GM10266 (cell line): ENCODE measurements at regions not wholly inside any gene's neighbourhood (a gene's known extent, or its start where the extent isn't known, plus 50 kb on each side); places are given as distances from the start of the nearest gene placed in this dataset.

Experiments used
- DNase-seq: peaks from one replicate; pipeline ENCODE4 v3.0.0; 2012; ENCODE audit errors: extremely low spot score
- TF ChIP-seq, protein P1 (sequence below): IDR thresholded peaks from 2 replicates; pipeline ENCODE4 v1.5.1; 2012; ENCODE audit warnings: mild to moderate bottlenecking, low read depth; ENCODE audit not compliant: control insufficient read depth, insufficient read depth; ENCODE audit errors: missing control alignments

DNA sequence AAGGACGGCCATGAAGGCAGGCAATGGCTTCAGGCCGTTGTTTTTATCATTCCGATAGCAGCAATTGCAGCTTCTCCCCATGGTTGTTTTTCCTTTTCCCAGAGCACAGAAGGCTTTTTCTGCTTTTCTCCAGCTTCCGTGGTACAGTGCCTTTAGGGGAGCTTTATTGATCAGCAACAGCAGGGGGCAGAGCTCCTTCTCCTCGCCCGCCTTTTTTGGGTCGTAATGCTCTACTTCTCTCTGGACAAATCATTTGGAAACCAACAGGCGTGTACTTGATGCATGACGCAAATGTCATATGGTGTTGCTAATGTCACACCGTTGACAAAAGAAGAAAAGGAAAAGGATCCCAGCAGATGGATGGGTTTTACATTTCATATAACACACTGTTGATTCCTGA is 79.7 kb upstream of the SNRK start:
- DNase-seq, result no peak
- TF ChIP-seq, protein P1, sequence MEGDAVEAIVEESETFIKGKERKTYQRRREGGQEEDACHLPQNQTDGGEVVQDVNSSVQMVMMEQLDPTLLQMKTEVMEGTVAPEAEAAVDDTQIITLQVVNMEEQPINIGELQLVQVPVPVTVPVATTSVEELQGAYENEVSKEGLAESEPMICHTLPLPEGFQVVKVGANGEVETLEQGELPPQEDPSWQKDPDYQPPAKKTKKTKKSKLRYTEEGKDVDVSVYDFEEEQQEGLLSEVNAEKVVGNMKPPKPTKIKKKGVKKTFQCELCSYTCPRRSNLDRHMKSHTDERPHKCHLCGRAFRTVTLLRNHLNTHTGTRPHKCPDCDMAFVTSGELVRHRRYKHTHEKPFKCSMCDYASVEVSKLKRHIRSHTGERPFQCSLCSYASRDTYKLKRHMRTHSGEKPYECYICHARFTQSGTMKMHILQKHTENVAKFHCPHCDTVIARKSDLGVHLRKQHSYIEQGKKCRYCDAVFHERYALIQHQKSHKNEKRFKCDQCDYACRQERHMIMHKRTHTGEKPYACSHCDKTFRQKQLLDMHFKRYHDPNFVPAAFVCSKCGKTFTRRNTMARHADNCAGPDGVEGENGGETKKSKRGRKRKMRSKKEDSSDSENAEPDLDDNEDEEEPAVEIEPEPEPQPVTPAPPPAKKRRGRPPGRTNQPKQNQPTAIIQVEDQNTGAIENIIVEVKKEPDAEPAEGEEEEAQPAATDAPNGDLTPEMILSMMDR, result no peak

DNA sequence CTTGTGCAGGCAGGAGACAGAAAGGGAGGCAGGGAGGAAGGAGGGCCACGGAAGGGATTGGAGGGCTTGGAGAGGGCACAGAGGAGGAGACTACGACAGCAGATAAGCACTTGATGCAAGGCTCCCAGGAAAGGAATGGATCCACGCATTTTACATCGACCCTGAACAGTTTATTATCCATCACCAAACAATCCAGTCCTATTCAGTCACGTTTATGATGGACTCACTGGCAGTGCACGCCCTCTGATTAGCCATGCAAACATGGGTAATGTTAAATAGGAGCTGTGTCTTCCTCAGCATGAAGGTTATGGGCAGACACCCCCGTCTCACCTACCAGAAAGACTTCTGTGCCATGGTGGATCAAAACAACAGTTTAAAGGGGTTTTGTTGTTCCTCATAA is 80.2 kb upstream of the SNRK start:
- DNase-seq, result no peak
- TF ChIP-seq, protein P1, result no peak

DNA sequence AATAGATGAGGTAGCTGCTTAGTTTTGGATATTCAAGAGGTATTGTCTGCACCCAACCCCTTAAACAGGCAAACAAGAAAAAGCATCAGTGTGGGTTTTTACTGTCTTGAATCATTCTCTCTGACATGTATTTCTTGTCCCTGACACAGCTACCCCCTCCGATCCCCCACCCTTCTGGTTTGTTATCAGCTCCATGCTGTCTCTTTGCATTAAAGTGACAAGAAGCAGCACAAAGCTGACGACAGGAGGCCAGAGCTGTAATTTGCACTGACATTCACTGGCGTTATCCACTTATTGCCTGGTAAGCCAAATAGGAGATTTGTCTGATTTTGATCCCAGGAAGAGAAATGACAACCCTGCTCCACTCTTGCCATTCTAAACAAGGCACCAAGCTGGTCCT is 83.3 kb upstream of the SNRK start:
- TF ChIP-seq, protein P1, result no peak
- no peak for DNase-seq

DNA sequence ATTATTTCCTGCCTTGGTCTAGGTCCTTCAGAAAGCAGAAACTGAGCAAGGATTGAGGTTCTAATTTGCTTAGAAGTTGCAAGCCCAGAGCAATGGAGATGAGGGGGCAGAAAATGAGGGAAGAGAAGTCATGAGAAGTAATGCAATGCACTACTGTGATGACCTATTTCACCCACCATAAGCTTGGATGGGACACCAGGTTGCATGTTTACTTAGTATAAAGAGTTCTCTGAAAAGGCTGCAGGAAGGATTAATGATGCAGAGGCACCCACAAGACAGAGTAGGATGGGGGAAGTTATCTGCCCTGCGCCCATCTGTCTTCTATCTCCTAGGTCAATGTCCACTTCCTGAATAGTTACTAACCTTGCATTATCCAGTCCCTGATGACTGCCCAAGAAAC is 84.8 kb upstream of the SNRK start:
- TF ChIP-seq, protein P1, result no peak
- DNase-seq, result no peak

DNA sequence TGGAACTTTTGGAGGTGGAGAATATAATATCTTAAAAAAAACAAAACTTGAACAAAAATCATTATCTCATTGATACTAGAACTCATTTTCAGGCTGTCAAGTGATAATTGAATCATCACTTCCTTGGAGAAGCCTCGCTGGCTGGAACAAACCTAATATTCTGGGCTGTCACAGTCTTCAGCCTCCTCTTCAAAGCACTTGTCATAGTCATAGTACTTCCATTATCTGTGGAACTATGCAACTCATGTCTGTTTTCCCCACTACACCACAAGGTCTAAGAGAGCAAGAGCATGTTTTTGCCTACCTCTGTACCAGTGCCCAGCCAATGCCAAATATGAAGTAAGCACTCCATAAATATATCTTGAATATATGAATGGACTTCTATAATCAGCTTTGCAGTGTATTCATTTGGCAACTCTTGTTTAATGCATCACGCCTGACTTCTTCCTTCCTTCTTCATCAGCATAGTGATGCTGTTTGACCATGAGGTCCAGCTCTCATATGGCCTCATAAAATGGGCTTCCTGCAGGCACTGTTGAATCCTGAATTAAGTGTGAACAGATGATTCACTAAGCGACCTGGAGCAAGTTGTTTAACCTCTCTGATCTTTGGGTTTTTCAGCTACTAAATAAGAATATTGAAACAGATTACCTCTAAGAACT is 86.6 kb upstream of the SNRK start:
- TF ChIP-seq, protein P1, result no peak
- no peak for DNase-seq

DNA sequence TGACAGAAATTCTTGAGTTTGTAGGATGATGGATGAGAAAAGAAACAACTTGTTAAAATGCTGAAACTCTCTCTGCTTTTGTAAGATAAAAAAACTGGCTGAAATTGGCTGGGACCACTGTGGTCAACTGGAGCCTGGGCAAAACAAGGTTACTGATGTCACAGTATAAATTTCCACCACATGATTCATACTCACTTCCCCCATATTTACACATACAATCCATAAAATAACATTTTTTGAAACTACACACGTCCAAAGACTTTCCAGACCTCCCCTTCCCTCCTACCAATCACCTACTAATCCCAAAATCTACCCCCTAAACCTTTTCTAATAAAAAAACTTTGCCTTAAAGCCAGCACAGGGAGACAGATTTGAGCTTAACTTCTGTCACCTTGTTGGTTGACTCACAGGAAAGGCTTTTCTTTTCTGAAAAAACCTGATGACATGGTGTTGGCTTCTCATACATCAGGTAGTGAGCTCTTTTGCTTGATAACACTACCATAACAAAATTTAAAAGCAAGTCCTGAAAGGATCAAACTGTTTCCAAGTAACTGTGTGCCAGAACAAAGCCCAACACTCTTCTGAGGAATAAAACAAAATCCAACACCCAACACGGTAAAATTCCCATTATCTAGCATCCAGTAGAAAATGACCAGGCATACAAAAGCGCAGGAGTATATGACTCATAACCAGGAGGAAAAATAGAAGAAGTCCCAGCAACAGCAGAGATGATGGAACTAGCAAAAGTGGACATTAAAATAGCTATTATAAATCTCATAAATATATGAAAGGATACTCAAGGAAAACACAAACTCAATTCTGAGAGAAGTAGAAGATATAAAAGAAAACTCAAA is 87.3 kb upstream of the SNRK start:
- DNase-seq, result no peak
- TF ChIP-seq, protein P1, result no peak

DNA sequence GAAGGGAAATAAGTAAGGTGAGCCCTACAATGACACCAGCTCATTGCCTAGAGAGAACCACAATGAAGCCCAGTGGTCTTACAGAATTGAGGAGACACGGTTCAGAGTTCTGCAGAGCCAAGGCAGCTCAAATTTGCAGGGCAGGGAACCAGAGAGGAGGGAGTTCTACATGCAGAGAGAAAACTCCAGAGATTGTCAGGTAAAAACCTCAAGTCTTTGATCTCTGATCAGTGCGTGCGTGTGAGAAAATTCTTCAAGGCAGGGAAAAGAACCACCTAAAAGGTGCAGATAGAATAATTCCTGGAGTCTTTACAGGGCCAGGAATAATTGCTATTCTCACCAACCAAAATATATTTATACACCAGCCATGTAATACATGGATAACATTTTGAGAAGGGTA is 88.0 kb upstream of the SNRK start:
- no peak for DNase-seq
- TF ChIP-seq, protein P1, result no peak
